ENCODE measurements at regions not wholly inside any gene's neighbourhood (a gene's known extent, or its start where the extent isn't known, plus 50 kb on each side); places are given as distances from the start of the nearest gene placed in this dataset.

DNA sequence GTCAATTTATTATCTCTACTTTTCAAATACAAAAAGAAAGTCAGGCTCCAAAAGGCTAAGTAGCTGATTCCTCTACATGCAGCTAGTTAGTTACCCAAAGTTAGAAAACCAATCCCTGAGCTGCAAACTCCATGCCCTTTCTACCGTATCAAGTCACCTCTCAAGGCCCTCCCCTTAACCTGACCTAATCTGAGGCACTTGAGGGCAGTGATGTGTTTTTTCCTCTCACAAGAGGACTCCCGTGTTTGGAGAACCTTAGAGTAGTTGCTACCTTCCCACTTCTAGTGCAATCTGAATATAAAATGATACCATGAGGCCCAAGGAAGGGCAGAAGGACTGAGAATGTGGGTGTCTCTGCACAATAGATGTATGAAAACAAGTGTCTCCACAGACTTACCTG, 907.9 kb upstream of the CELF4 start:
- no peaks in the 10 kb centered on the region for H3K36me3 ChIP-seq (ENCODE audit: control insufficient read depth, insufficient read depth, low read length)
- no peaks in the 10 kb centered on the region for H3K27me3 ChIP-seq (ENCODE audit: control insufficient read depth, insufficient read depth, low read length)
- TF ChIP-seq, protein P1, sequence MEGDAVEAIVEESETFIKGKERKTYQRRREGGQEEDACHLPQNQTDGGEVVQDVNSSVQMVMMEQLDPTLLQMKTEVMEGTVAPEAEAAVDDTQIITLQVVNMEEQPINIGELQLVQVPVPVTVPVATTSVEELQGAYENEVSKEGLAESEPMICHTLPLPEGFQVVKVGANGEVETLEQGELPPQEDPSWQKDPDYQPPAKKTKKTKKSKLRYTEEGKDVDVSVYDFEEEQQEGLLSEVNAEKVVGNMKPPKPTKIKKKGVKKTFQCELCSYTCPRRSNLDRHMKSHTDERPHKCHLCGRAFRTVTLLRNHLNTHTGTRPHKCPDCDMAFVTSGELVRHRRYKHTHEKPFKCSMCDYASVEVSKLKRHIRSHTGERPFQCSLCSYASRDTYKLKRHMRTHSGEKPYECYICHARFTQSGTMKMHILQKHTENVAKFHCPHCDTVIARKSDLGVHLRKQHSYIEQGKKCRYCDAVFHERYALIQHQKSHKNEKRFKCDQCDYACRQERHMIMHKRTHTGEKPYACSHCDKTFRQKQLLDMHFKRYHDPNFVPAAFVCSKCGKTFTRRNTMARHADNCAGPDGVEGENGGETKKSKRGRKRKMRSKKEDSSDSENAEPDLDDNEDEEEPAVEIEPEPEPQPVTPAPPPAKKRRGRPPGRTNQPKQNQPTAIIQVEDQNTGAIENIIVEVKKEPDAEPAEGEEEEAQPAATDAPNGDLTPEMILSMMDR (IDR thresholded peaks at IDR 0.05; ENCODE audit: insufficient read depth, low read length, poor library complexity, severe bottlenecking) = no peak
- H3K4me3 ChIP-seq (ENCODE audit: low read depth, low read length) = no peak overlapping the region
- no peak for DNase-seq (ENCODE audit: low read depth)

DNA sequence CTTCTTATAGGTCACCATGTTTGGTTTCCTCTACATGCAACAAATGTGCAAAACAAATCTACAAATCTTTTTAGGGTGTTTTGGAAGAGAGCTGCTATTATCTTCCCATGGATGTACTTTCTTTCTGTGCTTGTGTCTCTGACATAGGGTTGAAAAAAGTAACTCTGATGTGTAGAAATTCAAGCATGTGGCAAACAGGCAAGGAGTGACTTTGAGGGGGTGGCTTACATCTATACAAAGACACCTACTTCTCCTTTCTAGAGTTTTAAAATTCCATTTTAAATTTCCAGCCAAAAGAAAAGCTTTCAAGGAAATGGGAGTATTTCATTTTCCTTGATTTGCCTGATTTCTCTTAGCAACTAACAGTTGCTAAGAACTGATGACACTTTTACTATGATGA, 904.8 kb upstream of the CELF4 start:
- TF ChIP-seq, protein P1 (IDR thresholded peaks at IDR 0.05; ENCODE audit: insufficient read depth, low read length, poor library complexity, severe bottlenecking) = no peak
- H3K4me3 ChIP-seq (ENCODE audit: low read depth, low read length) = no peak overlapping the region
- no peaks in the 10 kb centered on the region for H3K36me3 ChIP-seq (ENCODE audit: control insufficient read depth, insufficient read depth, low read length)
- DNase-seq (ENCODE audit: low read depth) = no peak
- no peaks in the 10 kb centered on the region for H3K27me3 ChIP-seq (ENCODE audit: control insufficient read depth, insufficient read depth, low read length)

DNA sequence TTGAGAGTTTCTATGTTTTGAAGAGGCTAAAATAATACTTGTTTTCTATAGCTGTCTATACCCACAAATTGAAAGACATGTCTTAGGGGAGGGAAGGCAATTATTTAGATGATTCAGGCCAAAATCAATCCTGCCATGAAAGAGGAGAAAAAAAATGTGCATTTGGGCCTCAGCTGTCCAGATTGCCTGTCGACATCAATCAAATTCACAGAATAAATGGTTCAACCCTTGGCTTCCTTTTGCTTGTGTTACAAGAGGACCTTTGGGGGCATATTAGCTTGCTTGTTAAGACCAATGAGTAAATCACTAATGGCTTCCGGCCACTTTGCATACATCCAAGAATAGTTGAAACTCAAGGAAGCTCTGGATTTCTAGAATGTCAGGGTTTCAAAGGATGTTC, 900.8 kb upstream of the CELF4 start:
- Histone ChIP-seq H3K36me3 (ENCODE audit: control insufficient read depth, insufficient read depth, low read length) (no peaks in the 10 kb centered on the region), H3K27me3 (ENCODE audit: control insufficient read depth, insufficient read depth, low read length) (no peaks in the 10 kb centered on the region), H3K4me3 (ENCODE audit: low read depth, low read length) (no peak overlapping the region)
- DNase-seq (ENCODE audit: low read depth) = no peak
- TF ChIP-seq, protein P1 (IDR thresholded peaks at IDR 0.05; ENCODE audit: insufficient read depth, low read length, poor library complexity, severe bottlenecking) = no peak

DNA sequence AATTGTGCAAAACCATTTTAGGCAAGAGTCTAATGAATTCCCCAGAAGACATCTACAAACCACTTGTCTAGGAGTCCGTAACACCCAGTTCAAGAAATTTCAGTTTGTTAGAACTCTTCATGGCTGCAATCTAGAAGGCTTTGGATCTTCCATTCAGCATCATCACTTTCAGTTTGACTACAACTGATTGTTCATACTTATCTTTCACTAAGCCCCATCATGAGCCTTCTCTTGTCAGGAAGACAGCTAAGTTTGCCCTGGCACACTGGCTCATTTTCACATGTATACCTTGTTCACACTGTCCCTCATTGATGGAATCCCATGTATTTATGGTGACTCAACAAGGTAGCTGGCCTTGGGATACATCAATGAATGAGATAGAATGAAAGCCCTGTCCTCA, 898.4 kb upstream of the CELF4 start:
- H3K4me3 ChIP-seq (ENCODE audit: low read depth, low read length) = no peak overlapping the region
- TF ChIP-seq, protein P1 (IDR thresholded peaks at IDR 0.05; ENCODE audit: insufficient read depth, low read length, poor library complexity, severe bottlenecking) = no peak
- no peak for DNase-seq (ENCODE audit: low read depth)

DNA sequence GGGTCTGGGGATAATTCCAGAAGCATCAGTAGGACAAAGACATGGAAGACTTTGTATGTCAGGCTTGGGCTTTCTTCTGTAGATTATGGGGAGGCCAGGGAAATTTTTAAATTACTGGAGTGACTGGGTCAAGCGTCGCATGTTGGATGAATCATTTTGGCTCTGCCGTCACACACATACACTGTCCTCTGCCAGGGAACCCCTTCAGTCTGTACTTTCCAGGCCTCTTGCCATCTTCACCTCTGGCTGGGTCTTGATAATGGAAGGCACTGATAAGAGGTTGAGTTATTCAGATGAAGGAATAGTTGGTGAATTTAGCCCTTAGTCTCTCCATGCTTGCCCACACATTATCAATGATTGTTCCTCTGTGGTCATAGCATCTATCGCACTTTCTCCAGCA, 895.1 kb upstream of the CELF4 start:
- H3K4me3 ChIP-seq (ENCODE audit: low read depth, low read length) = no peak overlapping the region
- no peaks in the 10 kb centered on the region for H3K36me3 ChIP-seq (ENCODE audit: control insufficient read depth, insufficient read depth, low read length)
- TF ChIP-seq, protein P1 (IDR thresholded peaks at IDR 0.05; ENCODE audit: insufficient read depth, low read length, poor library complexity, severe bottlenecking) = no peak
- H3K27me3 ChIP-seq (ENCODE audit: control insufficient read depth, insufficient read depth, low read length) = no peaks in the 10 kb centered on the region
- DNase-seq (ENCODE audit: low read depth) = no peak

More for the DNA sequence above, 898.4 kb upstream of the CELF4 start:
- Histone ChIP-seq H3K36me3 (ENCODE audit: control insufficient read depth, insufficient read depth, low read length) (no peaks in the 10 kb centered on the region), H3K27me3 (ENCODE audit: control insufficient read depth, insufficient read depth, low read length) (no peaks in the 10 kb centered on the region)

DNA sequence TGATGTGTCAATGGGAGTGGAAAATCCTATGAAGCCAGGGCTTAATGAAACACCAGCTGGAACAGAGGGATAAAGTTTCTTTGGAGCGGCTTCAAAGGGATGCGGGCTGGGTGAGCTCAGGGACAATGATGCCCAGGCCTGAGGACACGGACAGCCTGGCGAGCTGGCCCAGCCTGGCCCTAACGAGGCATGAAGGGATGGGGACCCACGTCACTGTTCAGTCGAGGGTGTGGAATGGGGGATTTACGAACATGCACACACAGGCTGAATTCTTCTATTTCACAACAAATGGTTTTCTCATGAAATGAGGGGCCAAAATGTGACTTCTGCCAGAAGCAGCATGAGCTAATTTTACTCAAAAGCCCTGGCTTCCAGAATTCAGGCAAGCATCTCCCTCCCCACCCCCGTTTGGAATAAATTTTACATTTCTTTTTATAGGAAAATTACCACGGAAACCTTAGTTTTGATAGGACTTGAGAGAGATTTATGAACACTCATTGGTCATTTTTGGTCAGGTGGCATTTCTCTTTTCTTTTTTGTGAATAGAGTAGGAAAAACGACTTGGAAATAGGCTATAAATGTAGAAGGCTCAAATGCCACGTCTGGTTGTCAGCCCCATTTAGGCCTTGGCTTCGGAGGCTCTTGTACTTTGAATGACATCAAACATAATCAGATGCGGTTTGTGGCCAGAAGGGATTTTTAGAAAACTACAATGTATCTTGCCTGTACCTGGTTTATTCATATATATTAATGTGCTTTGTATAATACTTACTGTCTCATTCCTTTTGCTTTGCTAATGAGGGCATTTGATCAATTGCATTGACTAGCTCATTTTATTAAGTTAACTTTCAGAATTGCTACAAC, 893.8 kb upstream of the CELF4 start:
- TF ChIP-seq, protein P1 (IDR thresholded peaks at IDR 0.05; ENCODE audit: insufficient read depth, low read length, poor library complexity, severe bottlenecking) = no peak
- Histone ChIP-seq H3K36me3 (ENCODE audit: control insufficient read depth, insufficient read depth, low read length) (no peaks in the 10 kb centered on the region), H3K4me3 (ENCODE audit: low read depth, low read length) (no peak overlapping the region), H3K27me3 (ENCODE audit: control insufficient read depth, insufficient read depth, low read length) (no peaks in the 10 kb centered on the region)
- no peak for DNase-seq (ENCODE audit: low read depth)

All from kidney epithelial cell (primary cell).